ENCODE measurements at regions not wholly inside any gene's neighbourhood (a gene's known extent, or its start where the extent isn't known, plus 50 kb on each side); places are given as distances from the start of the nearest gene placed in this dataset.

- no peaks in the 10 kb centered on the region for H3K9me2 ChIP-seq (ENCODE audit: insufficient read depth)
- H3K79me2 ChIP-seq (ENCODE audit: insufficient read depth) = no peaks in the 10 kb centered on the region
- H3F3A ChIP-seq (ENCODE audit: insufficient read depth) = peaks cover 28% of the 10 kb centered on the region
- H3K9ac ChIP-seq = no peak overlapping the region
- H3K4me2 ChIP-seq (ENCODE audit: unreplicated experiment) = no peak overlapping the region
- H3K27me3 ChIP-seq (replicated peaks; ENCODE audit: insufficient read depth) = no peaks in the 10 kb centered on the region
- WGBS, 2 experiments (ENCODE audit: low coverage in 1 of 2, low lambda C conversion rate in 2 of 2, missing lambda C conversion rate in 2 of 2) = 91 to 98% methylated on average over 7 of the region's 7 CpGs
- TF ChIP-seq EZH2 (IDR thresholded peaks at IDR 0.05; ENCODE audit: insufficient read depth, poor library complexity, severe bottlenecking) (no peak), EZH2phosphoT487 (IDR thresholded peaks at IDR 0.05; ENCODE audit: insufficient read depth, low read depth) (no peak)
- H3K9me3 ChIP-seq (ENCODE audit: low read depth) = no peaks in the 10 kb centered on the region
- H3K27ac ChIP-seq = no peak overlapping the region
- no peaks in the 10 kb centered on the region for H4K20me1 ChIP-seq (ENCODE audit: insufficient read depth)
- DNase-seq = no peak
- no peaks in the 10 kb centered on the region for H3K36me3 ChIP-seq (ENCODE audit: low read depth)
- in situ Hi-C loops (cut with MboI) = no loop called here
- H3K4me3 ChIP-seq = no peak overlapping the region
- H3K4me1 ChIP-seq (ENCODE audit: insufficient read depth) = peaks cover 18% of the 10 kb centered on the region
- H2AFZ ChIP-seq = no peak overlapping the region
Observed at GRCh38 chr15:94032571-94032970, 198.8 kb upstream of the MCTP2 start.

- no peak overlapping the region for H3K9ac ChIP-seq
- H3K4me2 ChIP-seq (ENCODE audit: unreplicated experiment) = no peak overlapping the region
- H3K9me2 ChIP-seq (ENCODE audit: insufficient read depth) = no peaks in the 10 kb centered on the region
- DNase-seq = no peak
- in situ Hi-C loops (cut with MboI) = no loop called here
- no peak overlapping the region for H2AFZ ChIP-seq
- H3K79me2 ChIP-seq (ENCODE audit: insufficient read depth) = no peaks in the 10 kb centered on the region
- H3K9me3 ChIP-seq (ENCODE audit: low read depth) = no peaks in the 10 kb centered on the region
- H3K27ac ChIP-seq = no peak overlapping the region
- peaks cover 22% of the 10 kb centered on the region for H3K4me1 ChIP-seq (ENCODE audit: insufficient read depth)
- H3K4me3 ChIP-seq = no peak overlapping the region
- H3F3A ChIP-seq (ENCODE audit: insufficient read depth) = peaks cover 37% of the 10 kb centered on the region
- H3K36me3 ChIP-seq (ENCODE audit: low read depth) = no peaks in the 10 kb centered on the region
- no peak for TF ChIP-seq EZH2phosphoT487 (IDR thresholded peaks at IDR 0.05; ENCODE audit: insufficient read depth, low read depth)
- no peak for TF ChIP-seq EZH2 (IDR thresholded peaks at IDR 0.05; ENCODE audit: insufficient read depth, poor library complexity, severe bottlenecking)
- no peaks in the 10 kb centered on the region for H3K27me3 ChIP-seq (replicated peaks; ENCODE audit: insufficient read depth)
- H4K20me1 ChIP-seq (ENCODE audit: insufficient read depth) = no peaks in the 10 kb centered on the region
- 96 to 100% methylated on average over 1 of the region's 1 CpG for WGBS, 2 experiments (ENCODE audit: low coverage in 1 of 2, low lambda C conversion rate in 2 of 2, missing lambda C conversion rate in 2 of 2)
Observed at GRCh38 chr15:94031072-94031471, 200.3 kb upstream of the MCTP2 start.

- DNase-seq = peak; percentile 65
- H3K9ac ChIP-seq = no peak overlapping the region
- H3K27me3 ChIP-seq (replicated peaks; ENCODE audit: insufficient read depth) = no peaks in the 10 kb centered on the region
- no peak overlapping the region for H2AFZ ChIP-seq
- H3K9me2 ChIP-seq (ENCODE audit: insufficient read depth) = no peaks in the 10 kb centered on the region
- peaks cover 20% of the 10 kb centered on the region for H3K4me1 ChIP-seq (ENCODE audit: insufficient read depth)
- no peaks in the 10 kb centered on the region for H3K36me3 ChIP-seq (ENCODE audit: low read depth)
- TF ChIP-seq EZH2 (IDR thresholded peaks at IDR 0.05; ENCODE audit: insufficient read depth, poor library complexity, severe bottlenecking) = no peak
- TF ChIP-seq EZH2phosphoT487 (IDR thresholded peaks at IDR 0.05; ENCODE audit: insufficient read depth, low read depth) = no peak
- no peak overlapping the region for H3K4me3 ChIP-seq
- in situ Hi-C loops (cut with MboI) = no loop called here
- no peak overlapping the region for H3K27ac ChIP-seq
- H3K4me2 ChIP-seq (ENCODE audit: unreplicated experiment) = no peak overlapping the region
- 0% methylated on average over 1 of the region's 1 CpG for WGBS, 2 experiments (ENCODE audit: low coverage in 1 of 2, low lambda C conversion rate in 2 of 2, missing lambda C conversion rate in 2 of 2)
- H3K79me2 ChIP-seq (ENCODE audit: insufficient read depth) = no peaks in the 10 kb centered on the region
- H4K20me1 ChIP-seq (ENCODE audit: insufficient read depth) = no peaks in the 10 kb centered on the region
- peaks cover 38% of the 10 kb centered on the region for H3F3A ChIP-seq (ENCODE audit: insufficient read depth)
- H3K9me3 ChIP-seq (ENCODE audit: low read depth) = no peaks in the 10 kb centered on the region
Observed at GRCh38 chr15:94029495-94029894, 201.9 kb upstream of the MCTP2 start.

- no peak overlapping the region for H3K4me2 ChIP-seq (ENCODE audit: unreplicated experiment)
- no peak for TF ChIP-seq EZH2 (IDR thresholded peaks at IDR 0.05; ENCODE audit: insufficient read depth, poor library complexity, severe bottlenecking)
- TF ChIP-seq EZH2phosphoT487 (IDR thresholded peaks at IDR 0.05; ENCODE audit: insufficient read depth, low read depth) = no peak
- H3K27ac ChIP-seq = no peak overlapping the region
- H3K9ac ChIP-seq = no peak overlapping the region
- H3K36me3 ChIP-seq (ENCODE audit: low read depth) = no peaks in the 10 kb centered on the region
- H3F3A ChIP-seq (ENCODE audit: insufficient read depth) = peaks cover 38% of the 10 kb centered on the region
- WGBS, 2 experiments (ENCODE audit: low coverage in 1 of 2, low lambda C conversion rate in 2 of 2, missing lambda C conversion rate in 2 of 2) = 99 to 100% methylated on average over 6 of the region's 6 CpGs
- in situ Hi-C loops (cut with MboI) = no loop called here
- no peaks in the 10 kb centered on the region for H3K9me3 ChIP-seq (ENCODE audit: low read depth)
- H3K79me2 ChIP-seq (ENCODE audit: insufficient read depth) = no peaks in the 10 kb centered on the region
- no peak for DNase-seq
- H2AFZ ChIP-seq = no peak overlapping the region
- H3K9me2 ChIP-seq (ENCODE audit: insufficient read depth) = no peaks in the 10 kb centered on the region
- no peaks in the 10 kb centered on the region for H3K27me3 ChIP-seq (replicated peaks; ENCODE audit: insufficient read depth)
- peaks cover 20% of the 10 kb centered on the region for H3K4me1 ChIP-seq (ENCODE audit: insufficient read depth)
- no peaks in the 10 kb centered on the region for H4K20me1 ChIP-seq (ENCODE audit: insufficient read depth)
- H3K4me3 ChIP-seq = no peak overlapping the region
Observed at GRCh38 chr15:94028809-94029208, 202.6 kb upstream of the MCTP2 start.

- H4K20me1 ChIP-seq (ENCODE audit: insufficient read depth) = no peaks in the 10 kb centered on the region
- no peaks in the 10 kb centered on the region for H3K9me2 ChIP-seq (ENCODE audit: insufficient read depth)
- no peak overlapping the region for H3K4me2 ChIP-seq (ENCODE audit: unreplicated experiment)
- H3K27me3 ChIP-seq (replicated peaks; ENCODE audit: insufficient read depth) = no peaks in the 10 kb centered on the region
- 89 to 90% methylated on average over 3 of the region's 3 CpGs for WGBS, 2 experiments (ENCODE audit: low coverage in 1 of 2, low lambda C conversion rate in 2 of 2, missing lambda C conversion rate in 2 of 2)
- H3F3A ChIP-seq (ENCODE audit: insufficient read depth) = peaks cover 38% of the 10 kb centered on the region
- in situ Hi-C loops (cut with MboI) = no loop called here
- H3K9ac ChIP-seq = no peak overlapping the region
- no peaks in the 10 kb centered on the region for H3K36me3 ChIP-seq (ENCODE audit: low read depth)
- no peak overlapping the region for H3K27ac ChIP-seq
- no peaks in the 10 kb centered on the region for H3K79me2 ChIP-seq (ENCODE audit: insufficient read depth)
- DNase-seq = no peak
- H2AFZ ChIP-seq = no peak overlapping the region
- no peaks in the 10 kb centered on the region for H3K9me3 ChIP-seq (ENCODE audit: low read depth)
- TF ChIP-seq EZH2phosphoT487 (IDR thresholded peaks at IDR 0.05; ENCODE audit: insufficient read depth, low read depth) (no peak), EZH2 (IDR thresholded peaks at IDR 0.05; ENCODE audit: insufficient read depth, poor library complexity, severe bottlenecking) (no peak)
- H3K4me3 ChIP-seq = no peak overlapping the region
- peaks cover 20% of the 10 kb centered on the region for H3K4me1 ChIP-seq (ENCODE audit: insufficient read depth)
Observed at GRCh38 chr15:94028121-94028520, 203.2 kb upstream of the MCTP2 start.
